Kidney (tissue), 13 donors: ENCODE measurements at regions not wholly inside any gene's neighbourhood (a gene's known extent, or its start where the extent isn't known, plus 50 kb on each side); places are given as distances from the start of the nearest gene placed in this dataset.

Experiments used
- DNase-seq, 5 donors: peaks; one replicate each; pipeline ENCODE4 v3.0.0-alpha.2; 2013 to 2020
- FAIRE-seq: peaks from 2 replicates; lab custom pipeline; 2012; peaks lifted over from hg19 to GRCh38; lab: Jason Lieb, UNC
- H3K27ac ChIP-seq, 2 donors: one replicate each; pipeline ENCODE4 v1.7.0; 2013; ENCODE audit warnings: low read depth in 2 of 2, low read length in 2 of 2, inconsistent platforms in 1 of 2
- H3K27me3 ChIP-seq: one replicate; pipeline ENCODE4 v1.7.1; 2013; ENCODE audit warnings: low read length, inconsistent platforms; ENCODE audit not compliant: control insufficient read depth, insufficient read depth
- H3K36me3 ChIP-seq, 3 donors: one replicate each; pipeline versions ENCODE4 v1.7.0 to v1.7.1; 2013; ENCODE audit warnings: low read length in 3 of 3, control low read depth in 1 of 3, inconsistent platforms in 1 of 3; ENCODE audit not compliant: insufficient read depth in 3 of 3, control insufficient read depth in 2 of 3
- H3K4me1 ChIP-seq, 3 donors: one replicate each; pipeline versions ENCODE4 v1.7.0 to v1.7.1; 2013; ENCODE audit warnings: low read length in 3 of 3, inconsistent platforms in 1 of 3, low read depth in 1 of 3; ENCODE audit not compliant: control insufficient read depth in 2 of 3, insufficient read depth in 2 of 3
- H3K4me3 ChIP-seq, 3 donors: one replicate each; pipeline versions ENCODE4 v1.7.0 to v1.8.1; 2013; ENCODE audit warnings: low read length in 3 of 3, control low read depth in 1 of 3, inconsistent platforms in 1 of 3
- H3K9ac ChIP-seq, 3 donors: one replicate each; pipeline versions ENCODE4 v1.7.0 to v1.7.1; 2013; ENCODE audit warnings: low read length in 3 of 3, control low read depth in 1 of 3, inconsistent platforms in 1 of 3
- H3K9me3 ChIP-seq, 3 donors: one replicate each; pipeline versions ENCODE4 v1.7.0 to v1.7.1; 2013; ENCODE audit warnings: low read length in 3 of 3, control low read depth in 1 of 3, inconsistent platforms in 1 of 3; ENCODE audit not compliant: control insufficient read depth in 2 of 3, insufficient read depth in 1 of 3
- CTCF ChIP-seq: IDR thresholded peaks from 3 replicates; pipeline ENCODE4 v1.5.1; 2012; ENCODE audit warnings: mild to moderate bottlenecking, moderate library complexity, borderline replicate concordance; ENCODE audit not compliant: insufficient read depth; ENCODE audit errors: extremely low read depth
- intact Hi-C: fragments of 100-400 bp; cut with DNase I; formaldehyde crosslinking; loops from one replicate; pipeline ENCODE4 v1.11.1; 2022
- donor health status: control.
- donor health status: control.
- donor health status: control.
- donor health status: control.
- donor health status: control.
- donor health status: DM: yes; HTN: yes; CAD: no.
- donor health status: Normal renal cell carcinoma (clear cell type).

DNA sequence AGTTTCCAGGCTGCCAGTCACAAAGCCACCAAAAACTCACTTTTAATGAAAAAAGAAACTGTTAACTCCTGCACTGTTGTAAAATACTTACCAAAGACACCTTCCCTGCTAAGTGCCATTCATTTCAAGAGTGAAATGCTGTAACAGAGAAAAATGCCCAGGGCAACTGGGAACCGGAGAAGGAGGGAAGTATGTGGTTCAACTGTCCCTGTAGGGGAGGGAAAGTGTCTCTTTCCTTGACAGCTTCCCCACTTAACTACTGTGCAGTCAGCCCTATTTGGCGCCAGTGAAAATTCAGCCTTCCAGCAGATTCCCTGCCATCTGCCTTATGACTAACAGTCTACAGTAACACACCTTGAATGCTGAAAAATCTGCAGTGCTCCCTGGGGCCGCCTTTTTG lies 789.0 kb downstream of the DIAPH3 start:
- no peak overlapping the region for H3K4me3 ChIP-seq
- intact Hi-C loops = no loop called here
- H3K27me3 ChIP-seq = no peaks in the 10 kb centered on the region
- H3K27ac ChIP-seq = no peak overlapping the region
- FAIRE-seq (no peak), DNase-seq (peak in 1 of 5 donors; percentile 38)
- H3K36me3 ChIP-seq = no peaks in the 10 kb centered on the region
- H3K4me1 ChIP-seq = no peaks in the 10 kb centered on the region
- H3K9me3 ChIP-seq = no peaks in the 10 kb centered on the region
- no peak for TF ChIP-seq CTCF
- no peak overlapping the region for H3K9ac ChIP-seq

DNA sequence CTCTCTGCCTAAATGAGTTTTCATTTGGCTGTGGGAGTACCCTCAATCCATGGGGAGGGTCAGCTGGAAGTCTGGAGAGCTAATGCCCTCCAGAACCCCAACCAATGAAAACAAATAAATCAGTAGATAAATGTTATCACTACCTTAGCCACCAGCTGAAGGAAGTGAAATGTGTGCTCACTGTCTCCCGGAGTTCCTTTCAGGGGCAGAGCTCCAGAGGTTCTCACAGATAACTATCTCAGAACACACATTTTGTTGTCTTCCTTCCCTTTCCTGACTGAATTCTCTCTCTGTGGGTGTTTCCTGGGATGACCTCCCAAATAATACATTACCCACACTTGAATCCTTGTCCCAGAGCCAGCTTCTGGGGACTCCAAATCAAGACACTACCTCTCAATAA lies 779.6 kb downstream of the DIAPH3 start:
- Histone ChIP-seq H3K4me1 (no peaks in the 10 kb centered on the region), H3K4me3 (no peak overlapping the region), H3K9ac (no peak overlapping the region), H3K27me3 (no peaks in the 10 kb centered on the region), H3K9me3 (no peaks in the 10 kb centered on the region), H3K27ac (no peak overlapping the region), H3K36me3 (no peaks in the 10 kb centered on the region)
- no peak for FAIRE-seq
- intact Hi-C loops = no loop called here
- TF ChIP-seq CTCF = no peak
- peak in 1 of 5 donors; percentile 18 for DNase-seq

- Histone ChIP-seq H3K27me3 (no peaks in the 10 kb centered on the region), H3K9me3 (no peaks in the 10 kb centered on the region), H3K36me3 (no peaks in the 10 kb centered on the region), H3K9ac (no peak overlapping the region), H3K4me1 (no peaks in the 10 kb centered on the region), H3K4me3 (no peak overlapping the region), H3K27ac (no peak overlapping the region)
- FAIRE-seq (peak; percentile 83), DNase-seq (peak in 4 of 5 donors; percentile 49 to 90 (median 72))
- intact Hi-C loops = no loop called here
- peak; percentile 83 for TF ChIP-seq CTCF
Measured at GRCh38 chr13:59391696-59392095, 772.0 kb downstream of the DIAPH3 start.

- intact Hi-C loops = no loop called here
- TF ChIP-seq CTCF = no peak
- Histone ChIP-seq H3K4me3 (no peak overlapping the region), H3K4me1 (no peaks in the 10 kb centered on the region), H3K27ac (peak overlapping the region in 1 of 2 donors; percentile 23), H3K9ac (no peak overlapping the region), H3K36me3 (no peaks in the 10 kb centered on the region), H3K9me3 (no peaks in the 10 kb centered on the region), H3K27me3 (no peaks in the 10 kb centered on the region)
- FAIRE-seq (no peak), DNase-seq (no peak)
Measured at GRCh38 chr13:59392328-59392727, 771.4 kb downstream of the DIAPH3 start.
